Spleen (tissue), 11 donors: ENCODE measurements at regions not wholly inside any gene's neighbourhood (a gene's known extent, or its start where the extent isn't known, plus 50 kb on each side); places are given as distances from the start of the nearest gene placed in this dataset.

ENCODE experiments used
- DNase-seq: peaks from one replicate; pipeline ENCODE4 v3.0.0-alpha.2; 2020
- H3K27ac ChIP-seq, 8 donors: fragments of 200-600 bp; sonication (generic) in 7 of 8; 1 replicate in 4 of 8; 2 replicates in 4 of 8; pipeline versions ENCODE4 v1.5.0 to v1.8.0; 2016 to 2021; ENCODE audit warnings: inconsistent platforms in 4 of 8, mild to moderate bottlenecking in 4 of 8, moderate library complexity in 1 of 8
- H3K27me3 ChIP-seq, 7 donors: fragments of 200-600 bp; sonication (generic) in 6 of 7; replicated peaks in 1 of 7; 1 replicate in 4 of 7; 2 replicates in 3 of 7; pipeline versions ENCODE4 v1.5.0 to v1.8.0; 2016 to 2021; ENCODE audit warnings: inconsistent platforms in 3 of 7, mild to moderate bottlenecking in 1 of 7
- H3K36me3 ChIP-seq, 6 donors: fragments of 200-600 bp; sonication (generic) in 5 of 6; 1 replicate in 4 of 6; 2 replicates in 2 of 6; pipeline versions ENCODE4 v1.5.0 to v1.8.0; 2016 to 2021; ENCODE audit warnings: inconsistent platforms in 2 of 6
- H3K4me1 ChIP-seq, 6 donors: fragments of 200-600 bp; sonication (generic) in 5 of 6; 1 replicate in 3 of 6; 2 replicates in 3 of 6; pipeline versions ENCODE4 v1.5.0 to v1.8.0; 2016 to 2021; ENCODE audit warnings: inconsistent platforms in 3 of 6
- H3K4me3 ChIP-seq, 8 donors: fragments of 200-600 bp; sonication (generic) in 7 of 8; 1 replicate in 4 of 8; 2 replicates in 4 of 8; pipeline versions ENCODE4 v1.5.0 to v1.8.0; 2016 to 2021; ENCODE audit warnings: inconsistent platforms in 4 of 8, mild to moderate bottlenecking in 4 of 8, moderate library complexity in 2 of 8
- H3K9me3 ChIP-seq, 8 donors: fragments of 200-600 bp; sonication (generic) in 7 of 8; 1 replicate in 4 of 8; 2 replicates in 4 of 8; pipeline versions ENCODE4 v1.5.0 to v1.8.0; 2016 to 2021; ENCODE audit warnings: inconsistent platforms in 4 of 8
- POLR2A ChIP-seq, 3 donors: fragments of 450-650 bp; IDR thresholded peaks; one replicate each; pipeline ENCODE4 v1.5.1; 2017; ENCODE audit warnings: antibody characterized with exemption in 3 of 3, mild to moderate bottlenecking in 1 of 3
- POLR2AphosphoS5 ChIP-seq, 3 donors: sonication (generic); formaldehyde crosslinking; IDR thresholded peaks; one replicate each; pipeline ENCODE4 v1.5.1; 2017; ENCODE audit warnings: antibody characterized with exemption in 3 of 3
- WGBS, 5 donors: extraction: QIAGEN DNeasy Blood & Tissue Kit in 3 of 5; methylation state at CpG; one replicate each; pipeline versions ENCODE4 v1.1.5 to v1.1.7; 2013 to 2018; 5-methylcytosine and 5-hydroxymethylcytosine counted together
- intact Hi-C: fragments of 100-400 bp; cut with DNase I; formaldehyde crosslinking; loops from one replicate; pipeline ENCODE4 v1.15.0; 2023; ENCODE audit warnings: low total_unique reads
- TF ChIP-seq, protein P1 (sequence below), 11 experiments: fragments of 200-600 bp in 7 of 11; fragments of 450-650 bp in 4 of 11; sonication (generic) in 4 of 11; IDR thresholded peaks in 8 of 11; conservative IDR thresholded peaks in 3 of 11; 1 replicate in 7 of 11; 2 replicates in 4 of 11; pipeline versions ENCODE4 v1.4.0 to v1.8.0; 2016 to 2021; ENCODE audit warnings: antibody characterized with exemption in 11 of 11, inconsistent platforms in 4 of 11, mild to moderate bottlenecking in 1 of 11
- donor health status: healthy with polysubstance abuse.
- donor health status: DM: no; HTN: no; CAD: no; lungs with moderate emphysema.
- donor health status: DM: no; HTN: no; CAD: no.
- donor health status: Bipolar disorder and iron deficiency.
- donor health status: healthy.
- donor health status: DM: no; HTN: no; CAD: no.
- donor health status: DM: yes; HTN: yes; CAD: no.

GRCh38 chr20:48325656-48326433 is 502.0 kb downstream of the PREX1 start:
- no peak for DNase-seq
- Histone ChIP-seq H3K27me3 (peaks cover 0 to 29% (median 0%) of the 10 kb centered on the region in 7 donors), H3K27ac (no peak overlapping the region), H3K4me3 (no peak overlapping the region), H3K4me1 (no peaks in the 10 kb centered on the region), H3K9me3 (no peaks in the 10 kb centered on the region), H3K36me3 (no peaks in the 10 kb centered on the region)
- TF ChIP-seq POLR2AphosphoS5 (IDR thresholded peaks at IDR 0.05) (no peak), POLR2A (IDR thresholded peaks at IDR 0.05) (no peak)
- TF ChIP-seq, protein P1, sequence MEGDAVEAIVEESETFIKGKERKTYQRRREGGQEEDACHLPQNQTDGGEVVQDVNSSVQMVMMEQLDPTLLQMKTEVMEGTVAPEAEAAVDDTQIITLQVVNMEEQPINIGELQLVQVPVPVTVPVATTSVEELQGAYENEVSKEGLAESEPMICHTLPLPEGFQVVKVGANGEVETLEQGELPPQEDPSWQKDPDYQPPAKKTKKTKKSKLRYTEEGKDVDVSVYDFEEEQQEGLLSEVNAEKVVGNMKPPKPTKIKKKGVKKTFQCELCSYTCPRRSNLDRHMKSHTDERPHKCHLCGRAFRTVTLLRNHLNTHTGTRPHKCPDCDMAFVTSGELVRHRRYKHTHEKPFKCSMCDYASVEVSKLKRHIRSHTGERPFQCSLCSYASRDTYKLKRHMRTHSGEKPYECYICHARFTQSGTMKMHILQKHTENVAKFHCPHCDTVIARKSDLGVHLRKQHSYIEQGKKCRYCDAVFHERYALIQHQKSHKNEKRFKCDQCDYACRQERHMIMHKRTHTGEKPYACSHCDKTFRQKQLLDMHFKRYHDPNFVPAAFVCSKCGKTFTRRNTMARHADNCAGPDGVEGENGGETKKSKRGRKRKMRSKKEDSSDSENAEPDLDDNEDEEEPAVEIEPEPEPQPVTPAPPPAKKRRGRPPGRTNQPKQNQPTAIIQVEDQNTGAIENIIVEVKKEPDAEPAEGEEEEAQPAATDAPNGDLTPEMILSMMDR (IDR thresholded peaks at IDR 0.05 in 8 of 11, conservative IDR thresholded peaks at IDR 0.05 in 3 of 11): no peak
- 83 to 86% (median 84%) methylated on average over 29 to 31 of the region's 31 CpGs for WGBS, 5 donors
- intact Hi-C loops: no loop called here

- WGBS, 5 donors: 68 to 87% (median 77%) methylated on average over 4 of the region's 4 CpGs
Observed at GRCh38 chr20:48324744-48325143, 503.1 kb downstream of the PREX1 start.

GRCh38 chr20:48321271-48321670 is 506.5 kb downstream of the PREX1 start:
- WGBS, 5 donors: 80 to 94% (median 88%) methylated on average over 6 of the region's 6 CpGs
- intact Hi-C loops: no loop called here
- no peak overlapping the region for H3K27ac ChIP-seq

More at GRCh38 chr20:48324744-48325143, 503.1 kb downstream of the PREX1 start:
- TF ChIP-seq POLR2AphosphoS5 (IDR thresholded peaks at IDR 0.05) (no peak), POLR2A (IDR thresholded peaks at IDR 0.05) (no peak)
- TF ChIP-seq, protein P1 (IDR thresholded peaks at IDR 0.05 in 8 of 11, conservative IDR thresholded peaks at IDR 0.05 in 3 of 11): no peak
- Histone ChIP-seq H3K9me3 (no peaks in the 10 kb centered on the region), H3K27me3 (peaks cover 0 to 32% (median 0%) of the 10 kb centered on the region in 7 donors), H3K27ac (no peak overlapping the region), H3K36me3 (no peaks in the 10 kb centered on the region), H3K4me3 (no peak overlapping the region), H3K4me1 (no peaks in the 10 kb centered on the region)
- intact Hi-C loops: no loop called here
- no peak for DNase-seq

More at GRCh38 chr20:48321271-48321670, 506.5 kb downstream of the PREX1 start:
- Histone ChIP-seq H3K9me3 (no peaks in the 10 kb centered on the region), H3K36me3 (no peaks in the 10 kb centered on the region), H3K27me3 (peaks cover 0 to 29% (median 0%) of the 10 kb centered on the region in 7 donors), H3K4me3 (no peak overlapping the region), H3K4me1 (no peaks in the 10 kb centered on the region)
- TF ChIP-seq POLR2A (IDR thresholded peaks at IDR 0.05) (no peak), POLR2AphosphoS5 (IDR thresholded peaks at IDR 0.05) (no peak)
- TF ChIP-seq, protein P1 (IDR thresholded peaks at IDR 0.05 in 8 of 11, conservative IDR thresholded peaks at IDR 0.05 in 3 of 11): no peak
- no peak for DNase-seq
